Mesenchymal stem cell (in vitro differentiated cells and primary cell): ENCODE measurements at regions not wholly inside any gene's neighbourhood (a gene's known extent, or its start where the extent isn't known, plus 50 kb on each side); places are given as distances from the start of the nearest gene placed in this dataset.

Experiments
- DNase-seq: peaks from one replicate; pipeline ENCODE4 v3.0.0-alpha.2; 2013
- H2AFZ ChIP-seq: one replicate; pipeline ENCODE4 v1.6.1; 2013; ENCODE audit warnings: low read depth, mild to moderate bottlenecking, control low read depth, inconsistent platforms, low read length, moderate library complexity
- H2AK5ac ChIP-seq: 2 replicates; pipeline ENCODE4 v1.6.1; 2013; ENCODE audit warnings: low read length, moderate library complexity, mild to moderate bottlenecking, inconsistent platforms; ENCODE audit not compliant: severe bottlenecking
- H2BK120ac ChIP-seq: one replicate; pipeline ENCODE4 v1.6.1; 2013; ENCODE audit warnings: low read depth, mild to moderate bottlenecking, inconsistent platforms, low read length, moderate library complexity
- H2BK12ac ChIP-seq, 2 experiments: one replicate each; pipeline ENCODE4 v1.6.1; 2013; ENCODE audit warnings: inconsistent platforms in 2 of 2, low read length in 2 of 2, mild to moderate bottlenecking in 2 of 2, moderate library complexity in 2 of 2, control low read depth in 1 of 2
- H2BK15ac ChIP-seq: one replicate; pipeline ENCODE4 v1.6.1; 2013; ENCODE audit warnings: mild to moderate bottlenecking, low read depth, inconsistent platforms; ENCODE audit not compliant: poor library complexity, severe bottlenecking
- H2BK5ac ChIP-seq: 2 replicates; pipeline ENCODE4 v1.6.1; 2013; ENCODE audit warnings: low read depth, mild to moderate bottlenecking, low read length, control low read depth, inconsistent platforms; ENCODE audit not compliant: poor library complexity, severe bottlenecking
- H3K14ac ChIP-seq, 2 experiments: one replicate each; pipeline ENCODE4 v1.6.1; 2013; ENCODE audit warnings: inconsistent platforms in 2 of 2, low read length in 2 of 2, control low read depth in 1 of 2, mild to moderate bottlenecking in 1 of 2, moderate library complexity in 1 of 2
- H3K18ac ChIP-seq, 2 experiments: one replicate each; pipeline ENCODE4 v1.6.1; 2013; ENCODE audit warnings: inconsistent platforms in 2 of 2, low read length in 2 of 2, control low read depth in 1 of 2, low read depth in 1 of 2, mild to moderate bottlenecking in 1 of 2
- H3K23ac ChIP-seq, 2 experiments: one replicate each; pipeline ENCODE4 v1.6.1; 2013; ENCODE audit warnings: inconsistent platforms in 2 of 2, low read length in 2 of 2, mild to moderate bottlenecking in 2 of 2, moderate library complexity in 2 of 2, control low read depth in 1 of 2
- H3K27ac ChIP-seq: 2 replicates; pipeline ENCODE4 v1.5.1; 2013; ENCODE audit warnings: mild to moderate bottlenecking, moderate library complexity, low read length, control low read depth, inconsistent platforms; ENCODE audit not compliant: poor library complexity, severe bottlenecking
- H3K27me3 ChIP-seq, 2 experiments: 2 replicates each; pipeline versions ENCODE4 v1.6.1 to v1.7.0; 2013; ENCODE audit warnings: low read length in 2 of 2, mild to moderate bottlenecking in 2 of 2, moderate library complexity in 2 of 2, control low read depth in 1 of 2, inconsistent platforms in 1 of 2; ENCODE audit not compliant: control insufficient read depth in 1 of 2, insufficient read depth in 1 of 2
- H3K36me3 ChIP-seq, 2 experiments: 2 replicates each; pipeline versions ENCODE4 v1.6.1 to v1.7.0; 2013; ENCODE audit warnings: low read length in 2 of 2, control low read depth in 1 of 2, inconsistent platforms in 1 of 2, low read depth in 1 of 2, mild to moderate bottlenecking in 1 of 2; ENCODE audit not compliant: insufficient read depth in 2 of 2, control insufficient read depth in 1 of 2
- H3K4ac ChIP-seq, 2 experiments: one replicate each; pipeline ENCODE4 v1.6.1; 2013; ENCODE audit warnings: inconsistent platforms in 2 of 2, low read length in 2 of 2, mild to moderate bottlenecking in 2 of 2, moderate library complexity in 2 of 2, control low read depth in 1 of 2, low read depth in 1 of 2
- H3K4me1 ChIP-seq: 2 replicates; pipeline ENCODE4 v1.6.1; 2013; ENCODE audit warnings: low read depth, low read length, control low read depth; ENCODE audit not compliant: control insufficient read depth, insufficient read depth
- H3K4me2 ChIP-seq: 2 replicates; pipeline ENCODE4 v1.6.1; 2013; ENCODE audit warnings: low read length, mild to moderate bottlenecking, inconsistent platforms; ENCODE audit not compliant: poor library complexity, severe bottlenecking
- H3K4me3 ChIP-seq, 2 experiments: 2 replicates each; pipeline versions ENCODE4 v1.5.1 to v1.7.0; 2013; ENCODE audit warnings: low read length in 2 of 2, mild to moderate bottlenecking in 2 of 2, control low read depth in 1 of 2, low read depth in 1 of 2; ENCODE audit not compliant: insufficient read depth in 1 of 2
- H3K79me1 ChIP-seq: replicated peaks from 2 replicates; pipeline ENCODE4 v1.6.1; 2013; ENCODE audit warnings: mild to moderate bottlenecking, control low read depth, low read length, inconsistent platforms; ENCODE audit not compliant: poor library complexity, severe bottlenecking
- H3K9ac ChIP-seq: 2 replicates; pipeline ENCODE4 v1.7.0; 2013; ENCODE audit warnings: mild to moderate bottlenecking, low read length, moderate library complexity
- H3K9me3 ChIP-seq: 2 replicates; pipeline ENCODE4 v1.7.0; 2013; ENCODE audit warnings: mild to moderate bottlenecking, low read length; ENCODE audit not compliant: control insufficient read depth
- H4K8ac ChIP-seq: one replicate; pipeline ENCODE4 v1.6.1; 2013; ENCODE audit warnings: inconsistent platforms, mild to moderate bottlenecking, low read length, moderate library complexity
- H4K91ac ChIP-seq: one replicate; pipeline ENCODE4 v1.6.1; 2013; ENCODE audit warnings: mild to moderate bottlenecking, low read length, inconsistent platforms
- WGBS: methylation state at CpG from one replicate; pipeline ENCODE4 v1.1.7; 2013; ENCODE audit warnings: mixed read lengths; 5-methylcytosine and 5-hydroxymethylcytosine counted together

- H3K27me3 ChIP-seq = no peaks in the 10 kb centered on the region
- no peak overlapping the region for H2BK12ac ChIP-seq
- H3K27ac ChIP-seq = no peak overlapping the region
- no peak overlapping the region for H3K4me3 ChIP-seq
- peaks cover 6% of the 10 kb centered on the region for H3K9me3 ChIP-seq
- no peak for DNase-seq
- no peak overlapping the region for H3K18ac ChIP-seq
- no peak overlapping the region for H2AFZ ChIP-seq
- H2BK120ac ChIP-seq = no peak overlapping the region
- no peak overlapping the region for H2AK5ac ChIP-seq
- H4K8ac ChIP-seq = no peak overlapping the region
- no peaks in the 10 kb centered on the region for H3K36me3 ChIP-seq
- no peak overlapping the region for H3K14ac ChIP-seq
- no peak overlapping the region for H2BK5ac ChIP-seq
- no peak overlapping the region for H3K23ac ChIP-seq
- no peak overlapping the region for H3K4me2 ChIP-seq
- H4K91ac ChIP-seq = no peak overlapping the region
- no peak overlapping the region for H3K9ac ChIP-seq
- no peak overlapping the region for H2BK15ac ChIP-seq
- no peak overlapping the region for H3K4ac ChIP-seq
- no peaks in the 10 kb centered on the region for H3K79me1 ChIP-seq
- 81% methylated on average over 1 of the region's 1 CpG for WGBS
- H3K4me1 ChIP-seq = peaks cover 6% of the 10 kb centered on the region
Observed at GRCh38 chr4:10962246-10962645, 277.7 kb upstream of the CLNK start.

DNA sequence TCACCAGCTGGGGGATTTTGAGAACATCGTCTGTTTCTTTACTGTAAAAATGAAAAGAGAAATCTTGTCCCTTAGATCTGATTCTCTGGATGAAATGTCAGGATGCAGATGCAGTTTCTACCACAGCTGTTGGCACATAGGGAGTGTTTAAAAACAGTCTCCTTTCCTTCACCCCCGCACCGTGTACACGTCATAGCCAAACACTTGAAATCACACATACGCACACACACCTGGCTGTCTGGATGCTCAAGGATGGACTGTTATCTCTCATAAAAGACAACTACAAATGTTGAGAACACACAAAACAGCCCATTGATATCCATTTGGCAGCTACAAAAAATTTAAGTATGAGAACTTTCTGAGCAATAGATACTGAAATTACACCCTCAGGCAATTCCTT is 275.8 kb upstream of the CLNK start:
- Histone ChIP-seq H3K4me2 (no peak overlapping the region), H3K4me1 (peaks cover 6% of the 10 kb centered on the region), H2BK12ac (no peak overlapping the region), H2BK120ac (no peak overlapping the region), H2BK5ac (no peak overlapping the region), H4K8ac (no peak overlapping the region), H3K4me3 (no peak overlapping the region), H3K14ac (no peak overlapping the region), H3K9me3 (peaks cover 3% of the 10 kb centered on the region), H3K36me3 (no peaks in the 10 kb centered on the region), H2AK5ac (no peak overlapping the region), H3K27ac (no peak overlapping the region), H3K23ac (no peak overlapping the region), H3K27me3 (no peaks in the 10 kb centered on the region), H2BK15ac (no peak overlapping the region), H3K4ac (no peak overlapping the region), H3K79me1 (no peaks in the 10 kb centered on the region), H4K91ac (no peak overlapping the region), H3K18ac (no peak overlapping the region), H2AFZ (no peak overlapping the region), H3K9ac (no peak overlapping the region)
- WGBS = 92% methylated on average over 5 of the region's 5 CpGs
- no peak for DNase-seq

DNA sequence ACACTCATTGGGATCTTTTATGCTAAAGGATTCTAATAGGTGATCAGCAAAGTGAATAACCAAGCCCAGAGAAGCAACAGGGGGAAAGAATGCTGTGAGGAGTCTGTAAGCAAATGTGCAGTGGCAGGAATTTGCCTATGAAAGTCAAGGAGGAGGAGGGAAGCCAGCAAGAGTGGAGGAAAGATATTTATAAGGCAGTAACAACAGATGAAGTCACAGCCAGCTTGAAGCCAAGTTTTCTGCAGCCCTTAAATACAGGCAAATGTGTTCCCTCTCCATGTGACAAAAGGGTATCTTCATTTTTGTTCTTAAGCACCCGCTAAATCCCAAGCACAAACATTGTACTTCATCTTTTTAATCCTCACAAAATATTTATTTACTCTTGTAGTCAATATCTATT is 275.0 kb upstream of the CLNK start:
- Histone ChIP-seq H2AK5ac (no peak overlapping the region), H3K23ac (no peak overlapping the region), H3K79me1 (no peaks in the 10 kb centered on the region), H4K91ac (no peak overlapping the region), H2BK12ac (no peak overlapping the region), H3K4me2 (no peak overlapping the region), H3K9me3 (peaks cover 3% of the 10 kb centered on the region), H3K4me1 (peaks cover 6% of the 10 kb centered on the region), H3K14ac (no peak overlapping the region), H3K36me3 (no peaks in the 10 kb centered on the region), H2BK5ac (no peak overlapping the region), H3K27ac (no peak overlapping the region), H3K4me3 (no peak overlapping the region), H2BK15ac (no peak overlapping the region), H3K4ac (no peak overlapping the region), H3K27me3 (no peaks in the 10 kb centered on the region), H3K18ac (no peak overlapping the region), H4K8ac (no peak overlapping the region), H3K9ac (no peak overlapping the region), H2AFZ (no peak overlapping the region), H2BK120ac (no peak overlapping the region)
- DNase-seq = no peak
- no CpG with 5 or more reads among the region's 1 CpG for WGBS

GRCh38 chr4:10958226-10958856 is 273.8 kb upstream of the CLNK start:
- H2AK5ac ChIP-seq = no peak overlapping the region
- no peaks in the 10 kb centered on the region for H3K79me1 ChIP-seq
- no peak overlapping the region for H3K9ac ChIP-seq
- H4K8ac ChIP-seq = no peak overlapping the region
- H2BK5ac ChIP-seq = no peak overlapping the region
- H2BK12ac ChIP-seq = no peak overlapping the region
- no peak overlapping the region for H2BK120ac ChIP-seq
- no peaks in the 10 kb centered on the region for H3K27me3 ChIP-seq
- peak overlapping the region; percentile 3 for H2BK15ac ChIP-seq
- no peak overlapping the region for H3K23ac ChIP-seq
- H3K4me2 ChIP-seq = no peak overlapping the region
- peaks cover 2% of the 10 kb centered on the region for H3K4me1 ChIP-seq
- H3K4me3 ChIP-seq = no peak overlapping the region
- no peak overlapping the region for H3K18ac ChIP-seq
- 33% methylated on average over 3 of the region's 5 CpGs for WGBS
- no peak overlapping the region for H2AFZ ChIP-seq
- no peak overlapping the region for H4K91ac ChIP-seq
- H3K27ac ChIP-seq = no peak overlapping the region
- no peaks in the 10 kb centered on the region for H3K9me3 ChIP-seq
- no peak overlapping the region for H3K4ac ChIP-seq
- no peak overlapping the region for H3K14ac ChIP-seq
- no peaks in the 10 kb centered on the region for H3K36me3 ChIP-seq
- DNase-seq = no peak
